ENCODE measurements at regions not wholly inside any gene's neighbourhood (a gene's known extent, or its start where the extent isn't known, plus 50 kb on each side); places are given as distances from the start of the nearest gene placed in this dataset.
"Not testable (repeated sequence)": the region's sequence is repeated elsewhere in the genome, so short reads cannot be mapped to it uniquely, and the experiment has no call there.

DNA sequence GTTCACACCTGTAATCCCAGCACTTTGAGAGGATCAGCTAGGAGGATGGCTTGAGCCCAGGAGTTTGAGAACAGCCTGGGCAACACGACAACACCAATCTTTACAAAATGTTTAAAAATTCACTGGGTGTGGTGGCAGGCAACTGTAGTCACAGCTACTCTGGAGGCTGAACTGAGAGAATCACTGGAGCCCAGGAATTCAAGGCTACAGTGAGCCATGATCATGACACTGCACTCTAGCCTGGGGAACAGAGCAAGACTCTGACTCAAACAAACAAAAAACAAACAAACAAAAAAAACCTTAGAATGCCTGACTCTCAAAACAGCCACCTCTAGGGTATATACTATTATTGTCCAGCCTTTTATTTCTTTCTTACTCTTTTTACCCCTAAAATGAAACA, 56.5 kb upstream of the PAPSS2 start:
- no peak for DNase-seq (ENCODE audit: low read depth, low spot score)

DNA sequence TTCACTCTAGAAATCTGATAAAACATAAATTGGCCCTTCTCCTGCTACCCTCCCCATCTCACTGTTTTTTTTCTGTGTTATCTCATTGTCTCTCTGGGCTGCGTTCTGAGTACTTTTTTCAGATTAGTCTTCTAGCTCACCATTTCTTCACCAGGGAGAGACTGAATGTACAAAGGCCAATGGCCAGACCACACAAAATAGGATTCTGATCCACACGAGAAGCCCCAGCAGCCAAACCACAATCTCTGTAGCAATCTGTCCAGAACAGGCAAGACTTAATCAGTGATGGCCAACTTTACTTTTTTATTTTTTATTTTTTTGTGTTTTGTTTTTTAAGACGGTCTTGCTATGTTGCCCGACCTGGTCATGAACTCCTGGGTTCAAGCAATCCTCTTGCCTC, 55.9 kb upstream of the PAPSS2 start:
- in situ Hi-C loops (cut with HindIII; ENCODE audit: low pct_unique_long_range_greater_than_20kb, low sequenced_read_pairs) = no loop called here
- DNase-seq (ENCODE audit: low read depth, low spot score) = no peak

More for the DNA sequence above, 56.5 kb upstream of the PAPSS2 start:
- in situ Hi-C loops (cut with HindIII; ENCODE audit: low pct_unique_long_range_greater_than_20kb, low sequenced_read_pairs) = no loop called here

DNA sequence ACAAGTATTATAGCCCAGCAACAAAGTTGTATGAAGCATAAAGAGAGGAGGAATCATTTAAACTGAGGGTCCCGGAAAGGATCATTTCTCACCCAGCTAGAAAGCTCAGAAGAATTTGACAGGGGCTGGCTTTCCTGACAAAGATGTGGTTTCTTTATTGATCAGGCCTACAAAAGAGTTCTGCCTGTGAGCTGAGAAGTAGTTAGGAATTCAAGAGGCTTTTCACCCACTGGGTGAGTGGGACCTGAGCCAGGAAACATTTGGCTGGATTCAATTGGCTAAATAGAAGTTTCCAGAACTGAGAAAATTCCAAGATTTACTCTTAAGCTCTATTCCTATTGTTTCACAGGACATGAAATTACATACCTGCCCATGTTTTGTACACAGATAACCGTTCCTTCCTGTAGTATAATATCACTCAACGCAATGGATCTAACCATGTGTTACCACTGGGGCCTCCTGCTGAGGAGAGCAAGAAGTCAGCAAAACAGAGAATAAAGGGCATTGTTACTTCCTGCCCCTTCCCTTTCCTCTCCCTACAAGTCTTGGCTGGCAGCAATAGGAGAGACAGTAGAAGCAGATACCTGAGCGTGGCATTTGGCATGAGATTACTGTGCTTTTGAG, 53.9 kb upstream of the PAPSS2 start:
- peak; percentile 31 for DNase-seq (ENCODE audit: low read depth, low spot score)
- in situ Hi-C loops (cut with HindIII; ENCODE audit: low pct_unique_long_range_greater_than_20kb, low sequenced_read_pairs) = no loop called here

DNA sequence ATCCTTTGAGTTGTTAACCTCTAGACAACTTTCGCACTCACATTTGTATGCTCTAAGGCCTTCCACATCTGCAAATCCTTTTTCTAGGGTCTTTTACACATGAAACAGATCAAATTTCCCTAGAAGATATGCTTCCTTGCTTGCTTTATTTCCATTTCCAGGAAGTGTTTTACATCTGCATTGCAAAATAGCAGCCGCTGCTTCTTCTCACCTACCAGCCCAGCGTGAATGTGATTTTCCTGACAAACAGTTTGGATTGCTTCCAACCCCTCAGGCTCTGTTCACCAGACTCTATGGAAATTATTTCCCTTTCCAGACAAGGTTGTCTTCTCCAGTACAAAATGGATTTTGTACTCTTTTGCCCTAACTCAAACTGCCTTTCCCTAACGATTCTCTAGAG, 50.9 kb upstream of the PAPSS2 start:
- DNase-seq (ENCODE audit: low read depth, low spot score) = no peak
- in situ Hi-C loops (cut with HindIII; ENCODE audit: low pct_unique_long_range_greater_than_20kb, low sequenced_read_pairs) = no loop called here

DNA sequence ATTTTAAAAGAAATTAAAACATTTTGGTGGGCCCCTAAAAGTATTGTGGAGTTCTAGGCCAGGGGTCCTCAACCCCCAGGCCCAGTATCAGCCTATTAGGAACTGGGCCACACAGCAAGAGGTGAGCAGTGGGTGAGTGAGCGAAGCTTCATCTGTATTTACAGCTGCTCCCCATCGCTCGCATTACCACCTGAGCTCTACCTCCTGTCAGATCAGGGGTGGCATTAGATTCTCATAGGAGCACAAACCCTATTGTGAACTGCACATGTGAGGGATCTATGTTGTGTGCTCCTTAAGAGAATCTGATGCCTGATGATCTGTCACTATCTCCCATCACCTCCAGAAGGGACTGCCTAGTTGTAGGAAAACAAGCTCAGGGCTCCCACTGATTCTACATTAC, 50.1 kb upstream of the PAPSS2 start:
- DNase-seq (ENCODE audit: low read depth, low spot score); in situ Hi-C loops (cut with HindIII; ENCODE audit: low pct_unique_long_range_greater_than_20kb, low sequenced_read_pairs): not testable (repeated sequence)

Measured in SK-MEL-5 (cell line).